ENCODE measurements at regions not wholly inside any gene's neighbourhood (a gene's known extent, or its start where the extent isn't known, plus 50 kb on each side); places are given as distances from the start of the nearest gene placed in this dataset.

DNA sequence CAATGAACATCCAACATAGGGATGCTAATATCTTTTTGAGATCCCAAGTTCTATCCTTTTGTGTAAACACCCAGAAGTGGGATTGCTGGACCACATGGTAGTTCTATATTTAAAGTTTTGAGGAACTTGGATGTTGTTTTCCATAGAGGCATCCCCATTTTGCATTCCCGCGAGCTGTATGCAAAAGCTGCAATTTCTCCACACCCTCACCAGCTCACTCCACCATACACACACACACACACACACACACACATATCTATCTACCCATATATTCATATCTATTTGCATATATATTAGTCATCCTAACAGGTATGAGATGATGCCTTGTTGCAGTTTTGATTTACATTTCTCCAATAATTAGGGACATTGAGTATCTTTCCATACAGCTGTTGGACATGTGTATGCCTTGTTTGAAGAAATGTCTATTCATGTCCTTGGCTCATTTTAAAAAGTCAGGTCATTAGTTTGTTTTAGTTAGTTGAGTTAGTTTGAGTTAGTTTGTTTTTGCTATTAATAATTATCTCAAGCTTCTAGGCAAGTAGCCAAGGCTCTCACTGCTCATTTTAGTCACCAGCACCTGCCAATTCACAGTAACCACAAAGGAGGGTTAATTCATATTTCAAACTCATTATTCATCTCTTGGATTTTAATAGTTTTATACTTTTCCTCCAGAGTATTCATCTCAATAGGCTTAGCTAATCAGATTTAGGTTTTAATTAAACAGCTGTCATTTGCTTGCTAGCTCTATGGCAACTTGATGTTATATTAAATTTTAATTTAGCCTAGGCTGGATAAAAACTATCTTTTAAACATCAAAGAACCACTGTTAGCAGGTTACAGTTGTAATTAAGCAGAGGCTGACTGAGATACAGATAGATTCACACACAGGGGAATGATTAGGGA is 1435.9 kb upstream of the TMEM132C start:
- DNase-seq (ENCODE audit: low read depth) = no peak

- DNase-seq (ENCODE audit: low read depth) = no peak
These were observed 1429.3 kb upstream of the TMEM132C start for GRCh38 chr12:126837697-126838096.

DNA sequence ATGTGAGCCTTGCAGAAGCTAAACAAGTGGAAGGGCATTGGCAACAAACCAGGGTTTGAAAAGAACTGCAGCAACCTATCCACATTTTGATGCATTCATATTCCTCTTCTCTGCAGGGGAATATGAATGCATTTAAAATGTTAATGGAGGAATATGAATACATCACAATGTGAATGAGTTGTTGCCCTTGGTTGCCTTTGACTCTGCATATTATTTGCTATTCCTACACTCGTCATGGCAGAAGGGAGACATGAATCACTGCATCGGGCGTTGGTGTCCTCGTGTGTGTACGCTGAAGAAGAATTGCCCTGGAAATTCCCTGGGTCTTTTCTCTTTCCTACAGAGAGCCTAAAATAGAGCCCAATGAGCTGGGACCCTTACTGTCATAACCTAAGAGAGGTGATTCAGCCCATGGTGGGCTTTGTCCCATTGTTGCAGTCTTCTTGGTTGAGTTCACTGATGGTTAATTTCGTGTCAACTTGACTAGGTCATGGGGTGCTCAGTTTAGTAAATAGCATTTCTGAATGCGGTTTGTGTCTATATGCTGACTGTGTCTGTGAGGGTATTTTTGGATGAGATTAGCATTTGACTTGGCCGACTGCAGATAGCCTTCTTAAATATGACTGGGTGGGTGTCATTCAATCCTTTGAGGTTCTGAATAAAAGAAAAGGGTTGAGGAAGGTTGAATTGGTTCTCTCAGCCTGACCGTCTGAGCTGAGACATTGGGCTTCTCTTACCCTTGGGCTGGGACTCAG is 1422.9 kb upstream of the TMEM132C start:
- no peak for DNase-seq (ENCODE audit: low read depth)

GRCh38 chr12:126847005-126847629 is 1419.9 kb upstream of the TMEM132C start:
- no peak for DNase-seq (ENCODE audit: low read depth)

DNA sequence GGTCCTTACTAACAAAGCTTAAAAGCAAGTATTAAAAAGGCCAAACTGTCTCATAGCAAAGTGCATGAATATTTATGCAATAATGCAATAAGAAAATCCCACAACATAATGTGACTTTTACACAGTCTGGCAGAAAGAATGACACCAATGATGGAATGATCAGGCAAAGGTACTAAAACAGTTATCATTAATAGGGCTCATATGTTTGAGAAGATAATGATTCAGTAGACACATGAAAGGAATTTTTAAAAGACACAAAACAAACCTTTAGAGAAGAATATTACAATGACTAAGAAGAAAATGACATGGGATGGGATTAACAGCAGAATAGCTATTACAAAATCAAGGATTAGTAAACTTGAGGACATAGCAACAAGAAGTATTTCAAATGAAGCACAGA is 1411.2 kb upstream of the TMEM132C start:
- DNase-seq (ENCODE audit: low read depth) = no peak

GRCh38 chr12:126856958-126857357 is 1410.0 kb upstream of the TMEM132C start:
- DNase-seq (ENCODE audit: low read depth) = no peak

DNA sequence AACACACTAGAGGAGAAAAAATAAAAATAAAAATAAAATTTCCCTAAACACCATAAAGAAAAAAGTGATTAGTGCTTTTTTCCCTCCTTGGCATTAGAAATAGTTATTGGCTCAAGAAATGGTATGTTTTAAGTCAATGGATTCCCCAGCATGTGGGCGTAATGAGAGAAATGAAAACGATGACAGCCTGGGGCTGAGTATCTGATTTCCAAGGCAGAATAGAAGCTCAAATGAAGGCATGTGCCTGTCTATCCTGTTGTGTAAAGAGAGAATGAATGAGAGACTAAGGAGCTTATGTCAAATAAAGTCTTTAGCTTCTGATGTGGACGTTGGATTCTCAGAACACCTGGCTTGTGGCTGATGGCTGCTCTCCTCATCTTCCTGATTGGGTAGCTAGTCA is 1408.4 kb upstream of the TMEM132C start:
- no peak for DNase-seq (ENCODE audit: low read depth)

GRCh38 chr12:126860210-126860609 is 1406.8 kb upstream of the TMEM132C start:
- DNase-seq (ENCODE audit: low read depth) = no peak

DNA sequence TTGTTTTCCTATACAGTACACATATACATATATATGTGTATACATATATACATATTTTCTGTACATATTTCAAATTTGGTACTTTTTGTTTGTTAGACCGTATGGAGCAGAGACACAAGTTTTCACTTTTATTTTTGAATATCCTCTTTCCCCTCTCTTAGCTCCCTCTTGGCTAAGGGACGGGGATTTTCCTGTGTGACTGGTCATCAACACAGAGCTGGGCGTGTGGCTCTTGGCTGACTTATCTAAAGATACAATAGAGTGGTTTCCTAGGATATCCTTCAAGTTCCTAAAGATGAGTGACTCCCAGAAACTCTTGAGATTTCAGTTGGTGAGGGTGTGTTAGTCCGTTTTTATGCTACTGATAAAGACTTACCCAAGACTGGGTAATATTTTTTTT is 1404.5 kb upstream of the TMEM132C start:
- no peak for DNase-seq (ENCODE audit: low read depth)

GRCh38 chr12:126869644-126870043 is 1397.3 kb upstream of the TMEM132C start:
- DNase-seq (ENCODE audit: low read depth) = no peak

DNA sequence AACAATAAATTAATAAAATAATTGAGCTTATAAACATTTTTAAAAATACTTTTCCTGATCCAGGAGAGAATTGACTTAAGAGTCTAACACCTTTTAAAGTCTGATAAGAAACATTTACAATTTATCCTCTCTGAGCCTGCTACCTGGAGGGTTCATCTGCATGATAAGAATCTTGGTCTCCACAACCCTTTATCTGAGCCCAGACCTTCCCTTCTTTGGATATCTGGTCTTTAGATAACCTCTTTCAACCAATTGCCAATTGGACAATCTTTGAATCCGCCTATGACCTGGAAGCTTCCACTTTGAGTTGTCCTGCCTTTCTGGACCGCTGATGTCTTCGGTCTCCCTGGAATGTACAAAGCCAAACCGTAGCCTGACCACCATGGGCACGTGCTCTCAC is 1393.3 kb upstream of the TMEM132C start:
- DNase-seq (ENCODE audit: low read depth) = no peak

- DNase-seq (ENCODE audit: low read depth) = no peak
These were observed 1392.4 kb upstream of the TMEM132C start for GRCh38 chr12:126874427-126875026.

- DNase-seq (ENCODE audit: low read depth) = no peak
These were observed 1387.1 kb upstream of the TMEM132C start for GRCh38 chr12:126879842-126880241.

- DNase-seq (ENCODE audit: low read depth) = peak; percentile 8
These were observed 1383.3 kb upstream of the TMEM132C start for GRCh38 chr12:126883697-126884096.

- DNase-seq (ENCODE audit: low read depth) = no peak
These were observed 1377.5 kb upstream of the TMEM132C start for GRCh38 chr12:126889501-126889900.

GRCh38 chr12:126890097-126890496 is 1376.9 kb upstream of the TMEM132C start:
- DNase-seq (ENCODE audit: low read depth) = no peak

DNA sequence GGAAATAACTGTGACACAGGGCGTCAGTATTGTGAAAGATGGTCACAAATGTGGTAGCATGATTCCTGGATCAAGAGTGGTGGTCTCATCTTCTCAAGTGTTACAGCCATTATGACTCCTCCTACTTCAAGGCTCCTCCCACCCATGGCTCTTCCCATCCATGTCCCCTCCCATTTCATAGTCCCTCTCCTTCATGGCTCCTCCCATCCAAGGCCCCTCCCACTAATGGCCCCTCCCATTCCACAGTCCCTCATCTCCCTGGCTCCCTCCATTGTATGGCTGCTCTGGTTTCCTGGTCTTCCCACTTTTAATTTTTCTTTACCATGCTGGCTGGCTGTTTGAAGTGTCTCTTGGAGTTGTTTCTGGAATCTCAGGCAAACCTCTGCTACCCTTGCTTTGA is 1375.2 kb upstream of the TMEM132C start:
- no peak for DNase-seq (ENCODE audit: low read depth)

GRCh38 chr12:126895951-126896913 is 1370.7 kb upstream of the TMEM132C start:
- DNase-seq (ENCODE audit: low read depth) = no peak

DNA sequence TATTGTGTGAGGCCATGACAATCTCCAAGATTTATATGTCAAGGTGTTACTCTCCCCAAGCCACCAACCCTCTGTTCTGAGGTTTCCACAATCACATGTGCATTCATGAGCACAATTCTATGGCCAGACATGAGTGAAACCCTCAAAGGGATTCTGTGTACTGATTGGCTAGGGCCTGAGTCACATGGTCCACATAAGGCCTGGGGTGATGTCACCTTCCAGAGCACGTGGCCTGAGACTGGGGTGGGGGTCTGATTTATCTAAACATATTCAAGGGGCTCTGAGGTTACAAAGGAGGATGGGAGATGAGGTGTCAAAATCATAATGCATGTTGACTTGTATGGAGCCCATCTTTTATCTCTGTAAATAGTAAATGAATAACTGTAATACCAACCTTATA is 1369.9 kb upstream of the TMEM132C start:
- DNase-seq (ENCODE audit: low read depth) = no peak

- DNase-seq (ENCODE audit: low read depth) = no peak
These were observed 1369.2 kb upstream of the TMEM132C start for GRCh38 chr12:126897778-126898177.

DNA sequence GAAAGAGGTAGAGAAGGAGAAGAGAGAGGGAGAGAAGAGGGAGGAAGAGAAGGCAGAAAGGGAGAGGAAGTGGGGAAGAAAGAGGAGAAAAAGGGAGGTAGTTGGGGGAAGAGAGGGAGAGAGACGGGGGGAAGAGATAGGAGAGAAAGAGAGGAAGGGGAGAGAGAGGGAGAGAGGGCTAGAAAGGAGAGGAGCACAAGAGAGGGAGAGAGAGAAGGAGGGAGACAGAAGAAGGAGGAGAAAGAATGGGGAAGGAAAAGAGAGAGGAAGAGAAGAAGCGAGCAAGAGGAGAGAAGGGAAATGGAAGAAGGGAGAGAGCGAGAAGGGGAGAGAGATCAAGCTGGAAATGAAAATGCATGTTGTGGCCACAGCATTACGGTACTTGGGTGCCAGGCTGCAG is 1368.4 kb upstream of the TMEM132C start:
- no peak for DNase-seq (ENCODE audit: low read depth)
